ENCODE measurements at regions not wholly inside any gene's neighbourhood (a gene's known extent, or its start where the extent isn't known, plus 50 kb on each side); places are given as distances from the start of the nearest gene placed in this dataset.

DNA sequence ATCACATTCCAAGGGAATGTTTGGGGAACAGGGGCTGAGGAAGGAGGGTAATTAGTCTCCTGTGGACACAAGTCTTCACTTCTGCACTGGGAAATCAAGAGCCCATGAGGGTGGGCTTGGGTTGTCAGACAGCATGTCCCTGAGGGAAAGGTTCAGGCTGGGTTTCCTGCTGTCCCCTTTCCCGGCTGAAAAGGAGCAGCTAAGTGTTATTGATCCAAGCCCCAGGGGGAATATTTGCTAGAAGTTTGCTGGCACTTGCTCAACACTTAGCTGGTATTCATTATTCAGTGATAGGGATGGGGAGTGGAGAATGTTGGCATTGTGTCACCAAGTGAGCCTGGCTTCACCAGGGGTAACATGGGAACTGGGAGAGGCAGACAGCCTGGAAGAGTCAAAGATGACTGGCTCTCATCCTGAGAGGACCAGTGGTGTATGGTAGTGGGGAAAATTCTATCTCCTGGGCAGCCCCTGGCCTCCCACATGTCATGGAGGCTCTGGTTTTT, 344.4 kb upstream of the PODXL start:
- H3K9ac ChIP-seq (ENCODE audit: low read length in 2 of 2), result no peak overlapping the region
- no peak overlapping the region for H3K4me3 ChIP-seq (ENCODE audit: low read length in 2 of 2)
- H3K9me3 ChIP-seq (ENCODE audit: control insufficient read depth in 2 of 2, low read length in 2 of 2), result no peaks in the 10 kb centered on the region
- no peaks in the 10 kb centered on the region for H3K36me3 ChIP-seq (ENCODE audit: control insufficient read depth in 2 of 2, insufficient read depth in 2 of 2, low read length in 2 of 2)
- no peak overlapping the region for H3K27ac ChIP-seq (ENCODE audit: low read length)
- no peaks in the 10 kb centered on the region for H3K4me1 ChIP-seq (ENCODE audit: control insufficient read depth, insufficient read depth, low read length)
- H3K27me3 ChIP-seq (ENCODE audit: control insufficient read depth in 1 of 2, insufficient read depth in 2 of 2, low read length in 2 of 2), result peaks cover 0 to 2% of the 10 kb centered on the region in 2 donors

DNA sequence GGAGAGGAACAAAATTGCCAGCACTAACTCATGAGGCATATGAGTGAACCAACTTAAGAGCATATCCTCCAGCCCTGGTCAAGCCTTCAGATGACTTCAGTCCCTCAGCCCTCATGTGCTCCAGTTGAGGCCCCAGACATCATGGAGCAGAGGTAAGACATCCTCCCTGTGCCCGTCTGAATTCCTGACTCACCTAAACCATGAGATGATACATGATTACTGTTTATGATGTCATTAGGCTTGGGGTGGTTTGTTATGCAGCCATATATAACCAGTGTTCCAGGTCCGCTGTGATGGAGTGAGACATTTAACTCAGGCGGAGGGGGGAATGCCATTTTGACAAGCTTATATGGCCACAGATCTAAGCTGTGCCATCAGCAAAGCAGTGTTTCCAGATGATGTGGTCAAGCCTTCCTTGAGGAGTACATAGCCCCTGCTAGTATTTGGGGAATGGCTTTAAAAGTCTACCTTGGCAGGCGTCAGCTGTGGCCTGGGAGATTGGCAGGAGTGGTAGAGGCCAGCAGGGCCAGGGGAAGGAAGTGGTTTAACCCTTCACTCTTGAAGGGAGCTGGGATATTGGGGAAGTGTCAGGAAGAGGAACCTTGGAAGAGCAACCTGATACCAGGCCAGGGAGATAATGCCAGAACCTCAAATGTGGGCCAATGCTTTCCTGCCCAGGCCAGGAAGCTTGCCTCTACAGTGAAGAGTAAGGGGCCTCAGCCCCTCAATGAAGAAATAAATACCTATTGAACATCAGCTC, 343.0 kb upstream of the PODXL start:
- H3K27me3 ChIP-seq (ENCODE audit: control insufficient read depth in 1 of 2, insufficient read depth in 2 of 2, low read length in 2 of 2), result no peaks in the 10 kb centered on the region
- H3K27ac ChIP-seq (ENCODE audit: low read length), result no peak overlapping the region
- H3K9me3 ChIP-seq (ENCODE audit: control insufficient read depth in 2 of 2, low read length in 2 of 2), result no peaks in the 10 kb centered on the region
- H3K4me3 ChIP-seq (ENCODE audit: low read length in 2 of 2), result no peak overlapping the region
- no peak overlapping the region for H3K9ac ChIP-seq (ENCODE audit: low read length in 2 of 2)
- no peaks in the 10 kb centered on the region for H3K4me1 ChIP-seq (ENCODE audit: control insufficient read depth, insufficient read depth, low read length)
- no peaks in the 10 kb centered on the region for H3K36me3 ChIP-seq (ENCODE audit: control insufficient read depth in 2 of 2, insufficient read depth in 2 of 2, low read length in 2 of 2)

DNA sequence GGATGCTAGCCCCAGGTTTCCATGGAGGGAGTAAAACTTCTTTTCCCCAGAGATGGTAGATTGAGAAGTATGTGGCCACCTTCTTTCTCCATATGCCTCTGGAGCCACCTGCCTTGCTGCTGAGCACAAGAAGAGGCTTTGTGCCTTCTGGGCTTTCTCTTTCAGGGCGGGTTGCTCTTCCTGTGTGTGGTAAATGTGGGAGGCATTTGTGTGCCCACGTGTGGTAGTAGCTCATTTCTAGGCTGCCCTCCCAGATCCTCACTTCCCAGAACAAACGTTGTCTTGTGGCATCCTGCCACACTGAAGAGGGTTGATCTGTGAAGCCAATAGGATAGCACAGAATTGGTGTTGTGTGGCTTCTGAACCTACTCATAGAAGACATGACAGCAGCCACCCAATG, 342.0 kb upstream of the PODXL start:
- no peak overlapping the region for H3K9ac ChIP-seq (ENCODE audit: low read length in 2 of 2)
- no peaks in the 10 kb centered on the region for H3K9me3 ChIP-seq (ENCODE audit: control insufficient read depth in 2 of 2, low read length in 2 of 2)
- H3K36me3 ChIP-seq (ENCODE audit: control insufficient read depth in 2 of 2, insufficient read depth in 2 of 2, low read length in 2 of 2), result no peaks in the 10 kb centered on the region
- H3K4me1 ChIP-seq (ENCODE audit: control insufficient read depth, insufficient read depth, low read length), result no peaks in the 10 kb centered on the region
- no peaks in the 10 kb centered on the region for H3K27me3 ChIP-seq (ENCODE audit: control insufficient read depth in 1 of 2, insufficient read depth in 2 of 2, low read length in 2 of 2)
- H3K4me3 ChIP-seq (ENCODE audit: low read length in 2 of 2), result no peak overlapping the region
- H3K27ac ChIP-seq (ENCODE audit: low read length), result no peak overlapping the region

DNA sequence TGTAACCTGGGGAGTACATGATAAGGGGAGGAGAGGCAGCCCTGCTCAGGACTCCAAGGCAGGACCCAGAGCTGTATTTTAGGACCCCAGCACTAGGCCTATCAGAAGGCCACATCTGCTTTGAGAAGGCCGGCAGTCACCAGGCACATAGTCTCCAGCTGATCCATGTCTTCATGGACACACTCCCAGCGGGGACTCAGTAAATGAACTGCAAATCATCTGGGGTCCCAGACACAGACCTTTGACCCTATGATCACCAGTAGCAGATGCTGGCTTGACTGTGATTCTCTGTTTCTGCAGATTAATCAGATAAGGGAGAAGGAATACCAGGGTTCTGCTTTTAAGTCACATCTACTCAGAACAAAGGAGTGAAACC, 341.4 kb upstream of the PODXL start:
- no peak overlapping the region for H3K4me3 ChIP-seq (ENCODE audit: low read length in 2 of 2)
- H3K27me3 ChIP-seq (ENCODE audit: control insufficient read depth in 1 of 2, insufficient read depth in 2 of 2, low read length in 2 of 2), result no peaks in the 10 kb centered on the region
- no peak overlapping the region for H3K27ac ChIP-seq (ENCODE audit: low read length)
- H3K4me1 ChIP-seq (ENCODE audit: control insufficient read depth, insufficient read depth, low read length), result no peaks in the 10 kb centered on the region
- H3K9me3 ChIP-seq (ENCODE audit: control insufficient read depth in 2 of 2, low read length in 2 of 2), result no peaks in the 10 kb centered on the region
- no peak overlapping the region for H3K9ac ChIP-seq (ENCODE audit: low read length in 2 of 2)
- H3K36me3 ChIP-seq (ENCODE audit: control insufficient read depth in 2 of 2, insufficient read depth in 2 of 2, low read length in 2 of 2), result no peaks in the 10 kb centered on the region

DNA sequence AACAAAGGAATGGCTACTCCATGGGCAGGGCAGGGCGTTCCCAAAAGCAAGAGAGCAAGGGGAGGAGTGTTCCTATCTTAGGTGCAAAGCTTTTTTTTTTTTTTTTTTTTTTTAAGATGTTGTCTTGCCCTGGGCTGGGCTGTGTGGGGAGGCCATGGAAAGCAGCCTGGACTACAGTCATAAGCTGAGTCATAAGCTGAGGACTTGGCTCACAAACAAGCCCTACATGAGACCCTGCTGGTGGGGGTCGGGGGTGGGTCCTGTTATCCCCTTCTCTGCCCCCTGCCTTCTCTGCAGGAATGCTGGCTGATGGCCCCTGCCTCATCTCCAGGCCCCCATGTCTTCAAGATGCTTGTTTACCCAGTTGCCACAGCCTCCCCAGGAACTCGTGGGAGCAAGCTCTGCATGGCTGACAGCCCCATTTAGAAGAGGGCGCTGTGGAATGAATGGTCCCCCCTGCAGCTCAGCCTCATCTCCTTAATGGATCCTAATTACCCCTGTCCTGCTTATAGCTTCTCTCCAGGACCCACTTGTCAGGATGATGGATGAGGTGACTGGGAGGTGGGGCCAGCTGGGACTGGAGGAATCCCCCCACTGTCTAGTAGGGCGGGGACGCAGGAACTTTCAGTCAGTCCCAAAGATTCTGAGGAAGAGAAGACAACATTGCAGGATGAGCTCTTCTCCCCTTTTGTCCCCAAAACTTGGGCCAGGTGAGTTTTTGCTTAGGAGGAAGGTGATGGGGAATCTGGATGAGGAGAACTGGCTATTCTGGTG, 340.8 kb upstream of the PODXL start:
- Histone ChIP-seq H3K4me3 (ENCODE audit: low read length in 2 of 2) (no peak overlapping the region), H3K27ac (ENCODE audit: low read length) (no peak overlapping the region), H3K36me3 (ENCODE audit: control insufficient read depth in 2 of 2, insufficient read depth in 2 of 2, low read length in 2 of 2) (no peaks in the 10 kb centered on the region), H3K27me3 (ENCODE audit: control insufficient read depth in 1 of 2, insufficient read depth in 2 of 2, low read length in 2 of 2) (no peaks in the 10 kb centered on the region), H3K4me1 (ENCODE audit: control insufficient read depth, insufficient read depth, low read length) (no peaks in the 10 kb centered on the region), H3K9ac (ENCODE audit: low read length in 2 of 2) (no peak overlapping the region), H3K9me3 (ENCODE audit: control insufficient read depth in 2 of 2, low read length in 2 of 2) (no peaks in the 10 kb centered on the region)

DNA sequence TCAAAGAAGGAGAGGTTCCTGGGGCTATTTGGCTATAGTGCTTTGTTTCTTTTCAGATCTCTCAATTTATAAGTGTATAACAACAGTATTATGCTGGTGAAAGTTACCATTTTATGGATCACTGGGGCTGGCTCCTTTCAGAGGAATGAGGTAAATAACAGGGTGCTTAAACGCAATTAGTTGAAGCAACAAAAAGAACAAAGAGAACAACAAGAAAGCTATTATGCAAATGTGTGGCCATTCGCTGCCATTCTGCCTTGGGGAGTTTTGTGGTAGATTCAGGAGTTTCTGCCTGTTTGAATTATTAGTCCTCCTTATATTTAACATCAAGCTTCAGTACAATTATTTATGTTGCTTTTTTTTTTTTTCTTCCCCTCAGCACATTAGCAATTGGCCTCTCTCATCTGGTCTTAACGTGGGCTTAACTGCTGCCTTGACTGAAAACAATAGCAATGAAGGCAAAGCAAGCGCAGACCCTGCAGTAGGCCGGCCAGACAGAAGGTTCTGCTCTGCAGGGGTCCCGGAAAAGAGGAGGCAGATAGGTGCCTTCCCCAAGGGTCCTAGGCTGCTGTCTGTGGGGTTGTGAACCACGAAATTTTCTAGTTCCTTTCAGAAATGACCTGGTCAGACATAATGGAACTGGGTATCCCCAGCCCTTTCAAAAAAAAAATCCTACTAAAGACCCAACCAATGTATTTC, 339.9 kb upstream of the PODXL start:
- no peaks in the 10 kb centered on the region for H3K9me3 ChIP-seq (ENCODE audit: control insufficient read depth in 2 of 2, low read length in 2 of 2)
- H3K4me3 ChIP-seq (ENCODE audit: low read length in 2 of 2), result no peak overlapping the region
- H3K27me3 ChIP-seq (ENCODE audit: control insufficient read depth in 1 of 2, insufficient read depth in 2 of 2, low read length in 2 of 2), result no peaks in the 10 kb centered on the region
- no peaks in the 10 kb centered on the region for H3K36me3 ChIP-seq (ENCODE audit: control insufficient read depth in 2 of 2, insufficient read depth in 2 of 2, low read length in 2 of 2)
- H3K9ac ChIP-seq (ENCODE audit: low read length in 2 of 2), result no peak overlapping the region
- H3K4me1 ChIP-seq (ENCODE audit: control insufficient read depth, insufficient read depth, low read length), result no peaks in the 10 kb centered on the region
- no peak overlapping the region for H3K27ac ChIP-seq (ENCODE audit: low read length)

DNA sequence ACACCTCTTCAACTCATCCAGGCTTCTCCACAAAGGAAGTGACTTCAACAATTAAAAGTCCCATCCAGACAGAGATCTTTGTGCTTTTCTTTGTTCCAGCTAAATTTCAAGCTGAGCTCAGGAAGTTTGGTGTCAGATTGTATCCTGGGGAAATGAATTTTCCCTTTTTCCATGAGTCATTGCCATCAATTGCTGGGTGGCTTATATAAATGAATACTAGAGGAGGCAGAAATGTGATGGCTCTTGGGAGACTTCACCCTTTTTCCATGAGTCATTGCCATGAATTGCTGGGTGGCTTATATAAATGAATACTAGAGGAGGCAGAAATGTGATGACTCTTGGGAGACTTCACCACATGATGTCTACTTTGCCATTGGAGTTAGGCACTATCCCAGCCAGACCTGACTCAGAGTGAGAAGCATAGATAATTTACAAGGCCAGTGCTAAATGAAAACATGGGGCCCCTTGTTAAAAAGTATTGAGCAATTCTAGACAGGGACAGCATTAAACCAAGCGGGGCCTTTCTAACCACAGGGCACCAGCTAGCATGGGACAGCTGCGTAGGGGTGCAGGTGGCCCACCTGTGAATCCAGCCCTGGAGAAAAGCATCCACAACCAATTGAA, 339.2 kb upstream of the PODXL start:
- Histone ChIP-seq H3K27ac (ENCODE audit: low read length) (no peak overlapping the region), H3K4me3 (ENCODE audit: low read length in 2 of 2) (no peak overlapping the region), H3K9me3 (ENCODE audit: control insufficient read depth in 2 of 2, low read length in 2 of 2) (no peaks in the 10 kb centered on the region), H3K27me3 (ENCODE audit: control insufficient read depth in 1 of 2, insufficient read depth in 2 of 2, low read length in 2 of 2) (no peaks in the 10 kb centered on the region), H3K36me3 (ENCODE audit: control insufficient read depth in 2 of 2, insufficient read depth in 2 of 2, low read length in 2 of 2) (no peaks in the 10 kb centered on the region), H3K4me1 (ENCODE audit: control insufficient read depth, insufficient read depth, low read length) (no peaks in the 10 kb centered on the region), H3K9ac (ENCODE audit: low read length in 2 of 2) (no peak overlapping the region)

DNA sequence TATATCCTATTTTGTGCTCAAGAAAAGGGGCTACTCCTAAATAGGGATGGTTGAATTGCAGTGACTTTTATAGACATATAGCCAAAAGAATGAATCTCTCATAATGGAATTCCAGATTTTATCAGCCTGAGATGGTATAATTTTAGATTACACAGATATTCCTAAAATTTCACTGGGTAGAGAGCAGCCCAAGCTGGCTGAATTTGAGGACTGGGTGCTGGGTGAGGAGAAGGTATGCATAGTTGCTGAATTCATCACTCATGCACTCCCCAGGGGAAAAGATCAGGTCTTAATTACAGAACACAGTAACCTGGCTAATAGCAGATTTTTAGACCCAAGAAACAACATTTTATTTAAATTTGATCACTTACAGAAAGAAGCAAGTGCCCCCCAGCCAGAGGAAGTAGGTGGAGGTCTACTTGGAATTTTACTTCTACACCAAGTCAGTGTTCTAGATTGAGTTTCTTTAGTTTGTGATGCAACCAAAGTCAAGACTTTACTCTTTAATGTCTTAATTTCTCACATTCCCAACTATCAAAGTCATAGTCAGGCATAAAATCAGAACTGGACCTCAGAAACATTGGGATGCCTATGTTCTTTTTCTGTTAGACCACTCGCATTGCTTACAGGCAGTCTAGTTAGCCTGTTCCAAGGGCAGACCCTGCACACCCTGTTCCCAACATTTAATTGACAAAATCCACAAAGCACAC, 337.4 kb upstream of the PODXL start:
- Histone ChIP-seq H3K9ac (ENCODE audit: low read length in 2 of 2) (no peak overlapping the region), H3K27ac (ENCODE audit: low read length) (no peak overlapping the region), H3K4me1 (ENCODE audit: control insufficient read depth, insufficient read depth, low read length) (no peaks in the 10 kb centered on the region), H3K9me3 (ENCODE audit: control insufficient read depth in 2 of 2, low read length in 2 of 2) (no peaks in the 10 kb centered on the region), H3K4me3 (ENCODE audit: low read length in 2 of 2) (no peak overlapping the region), H3K27me3 (ENCODE audit: control insufficient read depth in 1 of 2, insufficient read depth in 2 of 2, low read length in 2 of 2) (no peaks in the 10 kb centered on the region), H3K36me3 (ENCODE audit: control insufficient read depth in 2 of 2, insufficient read depth in 2 of 2, low read length in 2 of 2) (no peaks in the 10 kb centered on the region)

DNA sequence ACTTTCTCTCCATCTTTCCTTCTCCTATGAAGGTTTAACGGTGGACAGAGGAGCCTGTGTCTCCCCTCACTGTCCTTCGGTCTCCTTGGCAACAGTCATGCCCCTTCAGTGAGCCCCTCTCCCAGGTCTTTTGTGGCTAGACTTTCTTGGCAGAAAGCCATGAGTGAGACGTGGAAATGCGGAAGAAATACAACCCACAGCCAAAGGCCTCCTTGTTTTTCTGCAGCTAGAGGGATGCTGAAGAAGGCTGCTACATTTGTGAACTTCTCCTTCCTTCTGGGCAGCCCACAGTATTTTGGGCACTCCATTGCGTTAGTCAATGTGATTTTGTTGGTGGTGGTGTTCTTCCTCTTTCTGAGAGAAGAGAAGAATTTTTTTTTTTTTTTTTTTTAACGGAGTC, 333.7 kb upstream of the PODXL start:
- no peaks in the 10 kb centered on the region for H3K4me1 ChIP-seq (ENCODE audit: control insufficient read depth, insufficient read depth, low read length)
- H3K27me3 ChIP-seq (ENCODE audit: control insufficient read depth in 1 of 2, insufficient read depth in 2 of 2, low read length in 2 of 2), result peaks cover 0 to 2% of the 10 kb centered on the region in 2 donors
- H3K9ac ChIP-seq (ENCODE audit: low read length in 2 of 2), result no peak overlapping the region
- H3K27ac ChIP-seq (ENCODE audit: low read length), result no peak overlapping the region
- H3K36me3 ChIP-seq (ENCODE audit: control insufficient read depth in 2 of 2, insufficient read depth in 2 of 2, low read length in 2 of 2), result no peaks in the 10 kb centered on the region
- H3K9me3 ChIP-seq (ENCODE audit: control insufficient read depth in 2 of 2, low read length in 2 of 2), result peaks cover 2 to 8% of the 10 kb centered on the region in 2 donors
- H3K4me3 ChIP-seq (ENCODE audit: low read length in 2 of 2), result no peak overlapping the region

DNA sequence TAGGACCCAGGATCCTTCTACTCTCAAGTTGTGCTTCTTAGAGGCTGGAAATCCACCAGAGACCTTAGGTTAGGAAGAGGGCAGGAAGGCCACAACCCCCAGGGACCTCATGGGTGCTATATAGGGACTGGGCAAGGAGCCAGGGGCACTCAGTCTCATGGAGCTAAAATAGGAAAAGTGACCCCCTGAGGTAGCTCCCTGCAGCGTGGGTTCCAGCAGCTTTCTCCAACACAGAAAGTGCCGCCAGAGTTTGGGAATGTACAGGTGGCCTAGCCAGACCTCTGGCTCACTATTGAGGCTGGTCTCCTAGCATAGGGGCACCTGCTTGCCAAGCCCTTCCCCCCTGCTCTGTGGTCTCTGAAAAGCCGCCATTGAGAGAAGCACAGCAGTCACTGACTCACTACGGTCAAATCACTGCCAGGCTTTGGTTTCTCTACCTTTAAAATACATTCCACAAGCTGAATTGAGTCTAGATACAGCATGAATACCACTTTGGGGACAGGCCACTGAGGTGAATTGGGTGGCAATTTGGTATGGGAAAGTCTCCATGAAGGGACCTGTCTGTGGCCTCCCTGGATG, 333.2 kb upstream of the PODXL start:
- H3K27ac ChIP-seq (ENCODE audit: low read length), result no peak overlapping the region

More for the DNA sequence above, 333.2 kb upstream of the PODXL start:
- Histone ChIP-seq H3K27me3 (ENCODE audit: control insufficient read depth in 1 of 2, insufficient read depth in 2 of 2, low read length in 2 of 2) (peaks cover 0 to 2% of the 10 kb centered on the region in 2 donors), H3K4me1 (ENCODE audit: control insufficient read depth, insufficient read depth, low read length) (no peaks in the 10 kb centered on the region), H3K4me3 (ENCODE audit: low read length in 2 of 2) (no peak overlapping the region), H3K9me3 (ENCODE audit: control insufficient read depth in 2 of 2, low read length in 2 of 2) (peaks cover 7 to 8% of the 10 kb centered on the region in 2 donors), H3K36me3 (ENCODE audit: control insufficient read depth in 2 of 2, insufficient read depth in 2 of 2, low read length in 2 of 2) (no peaks in the 10 kb centered on the region), H3K9ac (ENCODE audit: low read length in 2 of 2) (no peak overlapping the region)
